ENCODE measurements at regions not wholly inside any gene's neighbourhood (a gene's known extent, or its start where the extent isn't known, plus 50 kb on each side); places are given as distances from the start of the nearest gene placed in this dataset.
"Not testable (repeated sequence)": the region's sequence is repeated elsewhere in the genome, so short reads cannot be mapped to it uniquely, and the experiment has no call there.

DNA sequence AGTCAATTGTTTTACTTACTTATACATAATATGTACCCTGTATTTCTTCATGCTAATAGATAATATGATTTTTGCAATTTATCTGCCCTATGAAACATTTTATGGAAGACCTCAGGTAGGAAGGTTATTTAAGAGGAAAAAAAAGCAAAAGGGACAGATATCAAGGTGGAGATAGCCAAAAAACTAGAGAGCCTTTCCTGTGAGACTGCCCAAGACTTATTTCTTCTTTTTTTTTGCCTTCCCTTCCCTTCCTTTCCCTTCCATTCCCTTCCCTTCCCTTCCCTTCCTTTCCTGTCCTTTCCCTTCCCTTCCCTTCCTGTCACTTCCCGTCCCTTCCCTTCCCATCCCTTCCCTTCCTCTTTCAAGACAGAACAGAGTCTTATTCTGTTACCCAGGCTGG is 80.6 kb upstream of the HMCN1 start:
- DNase-seq: no peak
- H3K27me3 ChIP-seq (ENCODE audit: low read depth): no peaks in the 10 kb centered on the region
- TF ChIP-seq, protein P1, sequence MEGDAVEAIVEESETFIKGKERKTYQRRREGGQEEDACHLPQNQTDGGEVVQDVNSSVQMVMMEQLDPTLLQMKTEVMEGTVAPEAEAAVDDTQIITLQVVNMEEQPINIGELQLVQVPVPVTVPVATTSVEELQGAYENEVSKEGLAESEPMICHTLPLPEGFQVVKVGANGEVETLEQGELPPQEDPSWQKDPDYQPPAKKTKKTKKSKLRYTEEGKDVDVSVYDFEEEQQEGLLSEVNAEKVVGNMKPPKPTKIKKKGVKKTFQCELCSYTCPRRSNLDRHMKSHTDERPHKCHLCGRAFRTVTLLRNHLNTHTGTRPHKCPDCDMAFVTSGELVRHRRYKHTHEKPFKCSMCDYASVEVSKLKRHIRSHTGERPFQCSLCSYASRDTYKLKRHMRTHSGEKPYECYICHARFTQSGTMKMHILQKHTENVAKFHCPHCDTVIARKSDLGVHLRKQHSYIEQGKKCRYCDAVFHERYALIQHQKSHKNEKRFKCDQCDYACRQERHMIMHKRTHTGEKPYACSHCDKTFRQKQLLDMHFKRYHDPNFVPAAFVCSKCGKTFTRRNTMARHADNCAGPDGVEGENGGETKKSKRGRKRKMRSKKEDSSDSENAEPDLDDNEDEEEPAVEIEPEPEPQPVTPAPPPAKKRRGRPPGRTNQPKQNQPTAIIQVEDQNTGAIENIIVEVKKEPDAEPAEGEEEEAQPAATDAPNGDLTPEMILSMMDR (IDR thresholded peaks at IDR 0.05; ENCODE audit: borderline replicate concordance): no peak
- H3K36me3 ChIP-seq: no peaks in the 10 kb centered on the region
- H3K9me3 ChIP-seq (replicated peaks): peaks cover 18% of the 10 kb centered on the region
- no peak overlapping the region for H3K4me3 ChIP-seq
- peak overlapping the region; percentile 76 for H3K27ac ChIP-seq (replicated peaks)
- peaks cover 5% of the 10 kb centered on the region for H3K4me1 ChIP-seq
- intact Hi-C loops (cut with micrococcal nuclease): no loop called here

DNA sequence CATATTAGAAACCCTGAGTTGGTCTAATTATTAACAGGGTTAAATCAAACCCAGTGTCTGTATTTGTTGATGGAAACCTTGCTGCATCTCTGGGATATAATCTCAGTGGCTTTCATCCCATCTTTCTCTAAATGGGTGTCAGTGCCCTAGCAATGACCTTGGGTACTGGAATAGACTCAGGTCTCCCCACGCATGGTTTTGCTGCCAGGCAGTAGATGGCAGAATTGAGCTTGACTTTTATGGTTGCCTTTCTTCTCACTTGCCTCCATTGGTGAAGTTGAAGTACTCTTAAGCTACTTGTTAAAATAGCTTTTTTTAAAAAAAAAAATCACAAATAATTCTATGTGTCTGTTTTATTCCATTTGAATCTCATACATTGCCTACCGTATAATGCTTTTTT is 81.8 kb upstream of the HMCN1 start:
- Histone ChIP-seq H3K4me1 (peaks cover 9% of the 10 kb centered on the region), H3K27me3 (ENCODE audit: low read depth) (no peaks in the 10 kb centered on the region), H3K4me3 (no peak overlapping the region), H3K9me3 (replicated peaks) (peaks cover 22% of the 10 kb centered on the region), H3K27ac (replicated peaks) (no peak overlapping the region), H3K36me3 (no peaks in the 10 kb centered on the region)
- DNase-seq: no peak
- TF ChIP-seq, protein P1 (IDR thresholded peaks at IDR 0.05; ENCODE audit: borderline replicate concordance): no peak
- intact Hi-C loops (cut with micrococcal nuclease): no loop called here

DNA sequence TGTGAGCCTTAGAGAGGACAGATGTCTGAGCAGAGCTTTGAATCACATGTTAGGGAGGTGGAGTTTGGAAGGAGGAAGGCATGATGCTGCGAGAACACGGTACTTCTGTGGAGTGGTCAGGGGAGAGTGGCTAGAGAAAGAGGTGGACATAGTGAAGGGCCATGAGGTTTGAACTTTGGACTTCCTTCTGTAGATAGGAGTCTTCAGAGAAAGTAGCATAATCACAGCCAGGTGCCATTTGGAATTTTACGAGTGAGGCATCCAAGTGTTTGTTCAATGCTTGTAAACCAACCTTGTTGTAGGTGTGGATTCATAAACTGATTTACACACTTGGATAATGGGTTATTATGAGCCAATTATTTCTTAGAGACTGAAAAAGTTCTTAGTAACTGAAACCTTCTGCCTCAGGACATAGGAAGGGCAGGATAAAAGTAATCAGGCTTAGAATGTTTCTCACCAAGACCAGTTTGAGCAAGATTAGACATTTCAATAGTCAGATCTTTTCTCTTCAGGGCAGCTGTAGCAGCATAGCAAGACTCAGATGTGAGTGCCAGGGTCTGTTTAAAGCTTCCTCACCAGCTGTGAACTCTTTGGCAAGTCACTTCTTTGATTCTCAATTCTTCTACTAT is 83.5 kb upstream of the HMCN1 start:
- TF ChIP-seq, protein P1 (IDR thresholded peaks at IDR 0.05; ENCODE audit: borderline replicate concordance): no peak
- Histone ChIP-seq H3K27ac (replicated peaks) (no peak overlapping the region), H3K36me3 (no peaks in the 10 kb centered on the region), H3K27me3 (ENCODE audit: low read depth) (no peaks in the 10 kb centered on the region), H3K9me3 (replicated peaks) (peaks cover 22% of the 10 kb centered on the region), H3K4me1 (peaks cover 25% of the 10 kb centered on the region), H3K4me3 (no peak overlapping the region)
- DNase-seq: no peak
- intact Hi-C loops (cut with micrococcal nuclease): no loop called here

DNA sequence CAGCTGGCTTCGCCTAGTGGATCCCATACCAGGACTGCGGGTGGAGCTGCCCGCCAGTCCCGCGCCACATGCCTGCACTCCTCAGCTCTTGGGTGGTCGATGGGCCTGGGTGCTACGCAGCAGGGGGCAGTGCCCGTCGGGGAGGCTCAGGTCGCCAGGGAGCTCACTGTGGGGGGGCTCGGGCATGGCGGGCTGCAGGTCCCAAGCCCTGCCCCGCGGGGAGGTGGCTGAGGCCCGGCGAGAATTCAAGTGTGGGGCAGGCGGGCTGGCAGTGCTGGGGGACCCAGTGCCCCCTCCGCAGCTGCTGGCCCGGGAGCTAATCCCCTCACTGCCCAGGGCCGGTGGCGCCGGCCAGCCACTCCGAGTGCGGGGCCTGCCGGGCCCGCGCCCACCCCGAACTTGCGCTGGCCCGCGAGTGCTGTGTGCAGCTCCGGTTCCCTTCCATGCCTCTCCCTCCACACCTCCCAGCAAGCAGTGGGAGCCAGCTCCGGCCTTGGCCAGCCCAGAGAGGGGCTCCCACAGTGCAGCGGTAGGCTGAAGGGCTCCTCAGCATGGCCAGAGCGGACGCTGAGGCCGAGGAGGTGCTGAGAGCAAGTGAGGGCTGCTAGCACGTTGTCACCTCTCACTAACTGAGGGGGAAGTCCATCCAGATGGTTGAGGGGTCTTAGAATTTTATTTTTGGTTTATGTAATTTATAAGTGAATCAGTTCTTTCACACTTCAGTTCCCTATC is 85.2 kb upstream of the HMCN1 start:
- intact Hi-C loops (cut with micrococcal nuclease): no loop called here
- no peak for DNase-seq
- TF ChIP-seq, protein P1 (IDR thresholded peaks at IDR 0.05; ENCODE audit: borderline replicate concordance): no peak
- H3K4me1 ChIP-seq: peaks cover 32% of the 10 kb centered on the region
- H3K36me3 ChIP-seq: no peaks in the 10 kb centered on the region
- peaks cover 32% of the 10 kb centered on the region for H3K9me3 ChIP-seq (replicated peaks)
- H3K27ac ChIP-seq (replicated peaks): no peak overlapping the region
- no peak overlapping the region for H3K4me3 ChIP-seq
- H3K27me3 ChIP-seq (ENCODE audit: low read depth): no peaks in the 10 kb centered on the region

DNA sequence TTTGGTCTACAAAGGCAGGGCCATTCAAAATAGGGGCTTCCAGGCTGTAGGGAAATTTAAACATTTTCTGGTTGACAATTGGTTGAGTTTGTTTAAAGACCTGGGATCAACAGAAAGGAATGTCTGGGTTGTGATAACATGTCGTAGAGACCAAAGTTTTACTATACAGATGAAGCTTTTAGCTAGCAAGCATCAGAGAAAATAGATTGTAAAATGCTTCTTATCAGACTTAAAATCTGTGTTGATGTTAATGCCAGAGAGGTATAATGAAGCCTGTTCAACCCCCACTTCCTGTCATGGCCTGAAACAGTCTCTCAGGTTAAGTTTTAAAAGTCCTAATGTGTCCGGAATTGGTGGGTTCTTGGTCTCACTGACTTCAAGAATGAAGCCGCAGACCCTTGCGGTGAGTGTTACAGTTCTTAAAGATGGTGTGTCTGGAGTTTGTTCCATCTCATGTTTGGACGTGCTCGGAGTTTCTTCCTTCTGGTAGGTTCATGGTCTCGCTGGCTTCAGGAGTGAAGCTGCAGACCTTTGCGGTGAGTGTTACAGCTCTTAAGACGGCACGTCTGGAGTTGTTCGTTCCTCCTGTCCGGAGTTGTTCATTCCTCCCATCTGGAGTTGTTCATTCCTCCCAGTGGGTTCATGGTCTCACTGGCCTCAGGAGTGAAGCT is 86.5 kb upstream of the HMCN1 start:
- intact Hi-C loops (cut with micrococcal nuclease); H3K27ac ChIP-seq (replicated peaks); H3K36me3 ChIP-seq; DNase-seq; H3K27me3 ChIP-seq (ENCODE audit: low read depth); H3K4me3 ChIP-seq: not testable (repeated sequence)
- Histone ChIP-seq H3K9me3 (replicated peaks) (peaks cover 34% of the 10 kb centered on the region), H3K4me1 (peaks cover 29% of the 10 kb centered on the region)
